ENCODE measurements at regions not wholly inside any gene's neighbourhood (a gene's known extent, or its start where the extent isn't known, plus 50 kb on each side); places are given as distances from the start of the nearest gene placed in this dataset.

DNA sequence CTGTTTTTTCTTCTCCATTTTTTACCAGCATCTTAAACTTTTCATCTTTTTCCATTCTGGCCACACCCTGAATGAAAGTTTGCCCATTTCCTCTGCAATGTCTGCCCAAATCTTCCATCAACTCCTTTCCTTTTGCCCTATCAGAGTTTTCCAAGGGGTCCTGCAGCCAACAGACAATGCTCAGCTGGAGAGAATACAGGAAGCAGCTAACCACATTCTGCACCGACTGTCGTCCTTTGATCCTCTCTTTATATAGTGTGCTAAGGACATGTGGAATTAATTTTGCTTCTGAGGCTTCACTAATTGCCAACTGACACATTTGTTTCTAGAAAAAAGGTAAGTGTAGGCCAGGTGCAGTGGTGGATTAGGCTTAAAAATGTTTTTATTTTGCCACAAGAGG, 50.5 kb upstream of the DLX2 start:
- no peak for DNase-seq

DNA sequence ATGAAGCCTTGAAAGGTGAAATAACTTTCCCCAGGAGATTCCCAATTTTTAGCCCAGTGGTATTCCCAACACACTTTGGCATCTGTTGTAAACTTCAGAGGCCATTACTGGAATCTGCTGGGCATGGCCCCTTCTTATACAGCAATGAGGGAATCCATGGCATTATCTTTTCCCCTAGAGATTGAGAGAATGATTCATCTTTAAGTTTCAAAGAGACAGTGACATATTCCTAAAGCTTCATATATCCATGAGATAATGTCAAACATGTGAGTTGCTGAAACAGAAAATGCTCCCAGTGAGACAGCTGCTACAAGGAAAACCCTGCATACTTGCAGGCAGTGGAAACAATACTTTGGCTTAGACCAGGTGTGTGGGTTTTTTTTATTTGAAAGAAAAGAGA, 51.1 kb upstream of the DLX2 start:
- no peak for DNase-seq

DNA sequence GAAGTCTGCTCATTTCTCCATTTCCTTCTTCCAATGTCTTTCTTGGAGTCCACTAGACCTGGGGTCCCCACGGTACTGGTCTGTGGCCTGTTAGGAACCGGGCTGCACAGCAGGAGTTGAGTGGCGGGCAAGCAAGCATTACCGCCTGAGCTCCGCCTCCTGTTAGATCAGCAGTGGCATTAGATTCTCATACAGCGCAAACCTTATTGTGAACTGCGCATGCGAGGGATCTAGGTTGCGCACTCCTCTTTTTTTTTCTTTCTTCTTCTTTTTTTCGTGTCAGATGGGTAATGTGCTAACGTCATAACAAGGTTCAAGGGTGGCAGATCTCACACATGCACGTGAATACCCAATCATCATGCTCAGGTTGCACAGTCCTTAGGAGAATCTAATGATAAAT, 53.1 kb upstream of the DLX2 start:
- DNase-seq: no peak

DNA sequence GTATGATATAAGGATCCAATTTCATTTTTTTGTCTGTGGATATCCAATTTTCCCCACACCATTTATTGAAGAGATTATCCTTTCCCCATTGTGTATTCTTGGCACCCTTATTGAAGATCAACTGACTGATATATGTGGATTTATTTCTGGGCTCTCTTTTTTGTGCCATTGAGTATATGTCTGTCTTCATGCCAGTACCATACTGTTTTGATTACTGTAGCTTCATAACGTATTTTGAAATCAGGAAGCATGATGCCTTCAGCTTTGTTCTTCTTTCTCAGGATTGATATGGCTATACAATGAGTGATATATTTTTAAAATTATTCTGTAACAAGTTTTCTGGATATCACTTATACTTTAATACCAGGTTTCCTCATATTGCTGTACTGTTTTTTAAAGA, 58.1 kb upstream of the DLX2 start:
- DNase-seq: no peak

DNA sequence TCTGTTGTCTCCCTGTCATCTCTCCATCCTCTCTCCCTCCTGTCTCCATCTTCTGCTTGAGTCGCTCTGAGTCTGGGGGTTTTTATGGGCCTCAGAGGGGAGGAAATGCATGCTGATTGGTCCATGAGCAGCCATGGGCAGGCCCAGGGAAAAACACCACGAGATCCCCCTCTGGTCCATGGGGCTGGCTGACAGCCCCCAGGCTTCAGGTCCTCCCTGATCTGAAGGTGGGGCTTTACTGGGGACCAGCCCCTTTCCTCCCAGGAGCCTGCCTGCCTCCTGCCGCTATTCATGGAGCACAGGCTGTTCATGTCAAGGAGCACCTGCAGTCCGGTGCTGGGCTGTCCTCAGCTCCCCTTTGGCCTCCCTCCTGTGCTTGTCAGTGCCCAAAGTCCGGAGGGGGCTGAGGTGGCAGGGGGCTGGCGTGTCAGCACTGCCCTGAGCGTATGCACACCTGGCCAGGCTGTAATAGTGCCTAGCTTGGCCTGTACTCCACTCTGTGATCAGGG, 59.6 kb upstream of the DLX2 start:
- no peak for DNase-seq

DNA sequence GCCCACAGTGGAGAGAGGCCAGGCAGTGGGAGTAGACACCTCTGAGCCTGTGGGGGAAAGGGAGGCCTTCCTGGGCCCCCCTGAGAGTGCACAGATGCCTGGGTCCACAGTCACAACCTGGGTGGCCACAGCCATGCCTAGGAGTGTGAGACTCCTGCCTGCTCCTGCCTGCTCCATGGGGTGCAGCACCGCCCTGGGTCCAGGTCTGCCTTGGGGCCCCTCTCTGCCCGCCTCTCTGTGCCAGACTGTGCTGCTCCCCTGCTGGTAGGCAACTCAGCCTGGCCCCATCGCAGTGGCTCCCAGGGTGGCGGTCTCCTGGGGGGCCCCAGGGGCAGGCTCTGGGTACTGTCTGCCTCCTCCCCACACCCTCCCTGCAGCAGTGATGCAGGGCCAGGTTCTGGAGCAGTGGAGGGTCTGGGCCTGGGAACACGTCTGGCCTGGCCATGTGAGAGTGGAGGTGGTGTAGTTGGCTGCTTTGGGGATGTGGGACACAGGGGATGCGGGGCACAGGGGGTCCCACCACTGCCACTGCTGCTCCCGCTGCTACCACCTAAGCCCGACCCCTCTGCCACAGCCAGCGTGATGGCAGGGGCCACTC, 60.1 kb upstream of the DLX2 start:
- DNase-seq: no peak

DNA sequence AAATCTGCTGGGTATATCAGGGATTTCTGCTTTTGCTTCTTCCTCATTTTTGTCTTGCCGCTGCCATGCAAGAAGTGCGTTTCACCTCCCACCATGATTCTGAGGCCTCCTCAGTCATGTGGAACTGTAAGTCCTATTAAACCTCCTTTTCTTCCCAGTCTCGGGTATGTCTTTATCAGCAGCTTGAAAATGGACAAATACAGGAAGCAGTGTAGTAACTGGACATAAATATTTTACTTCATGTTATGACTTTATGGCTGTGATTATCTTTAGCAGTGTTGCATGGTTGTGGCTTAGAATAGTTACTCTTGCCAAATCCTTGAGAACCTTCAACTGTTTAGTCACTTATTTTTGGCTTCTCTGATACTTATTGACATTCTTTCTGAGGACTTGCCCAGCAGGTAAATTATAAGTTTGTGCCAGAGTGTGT, 66.2 kb upstream of the DLX2 start:
- DNase-seq: no peak

DNA sequence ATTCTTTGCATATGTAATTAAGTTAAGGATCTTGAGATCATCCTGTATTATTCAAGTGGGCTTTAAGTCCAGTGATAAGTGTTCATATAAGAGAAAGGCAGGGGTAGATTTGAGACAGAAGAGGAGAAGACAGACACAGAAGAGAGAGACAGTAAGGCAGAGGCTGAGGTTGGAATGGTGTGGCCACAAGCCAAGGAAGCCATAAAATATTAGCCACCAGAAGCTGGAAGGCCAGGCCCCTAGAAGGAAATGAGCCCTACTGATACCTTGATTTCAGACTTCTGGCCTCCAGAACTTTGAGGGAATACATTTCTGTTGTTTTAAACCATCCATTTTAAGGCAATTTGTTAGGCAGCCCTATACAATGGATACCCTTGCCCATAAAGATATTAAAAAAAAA, 66.9 kb upstream of the DLX2 start:
- no peak for DNase-seq

DNA sequence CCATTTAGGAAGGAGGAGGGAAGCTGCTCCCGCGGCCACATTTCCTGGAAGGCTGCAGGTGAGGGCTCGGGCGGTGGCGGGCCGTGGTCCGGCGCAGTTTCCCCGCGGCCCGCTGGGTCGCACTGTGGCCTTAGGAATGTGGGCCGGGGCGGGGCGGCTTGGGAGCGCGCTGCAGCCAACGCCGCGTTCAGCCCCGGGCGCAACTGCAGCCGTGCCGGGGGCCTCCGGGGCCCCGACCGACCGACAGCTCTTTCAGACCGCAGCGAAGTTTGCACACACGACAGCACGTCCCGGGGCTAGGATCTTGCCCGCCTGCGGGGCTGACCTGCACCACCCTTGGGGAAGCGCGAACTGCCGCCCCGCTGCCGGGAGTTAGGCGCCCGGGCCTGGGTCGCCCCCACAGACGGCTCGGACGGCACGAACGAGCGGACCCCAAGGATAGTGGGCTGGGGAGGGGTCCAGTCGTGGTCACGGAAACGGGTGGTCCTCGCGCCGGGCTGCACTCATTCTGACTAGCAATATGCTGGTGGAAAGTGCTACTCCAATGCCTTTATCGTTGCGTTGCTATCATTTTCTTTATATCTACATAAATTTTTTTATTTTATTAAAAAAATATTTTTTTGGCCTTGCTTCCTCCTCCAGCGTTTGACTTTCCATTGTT, 69.9 kb upstream of the DLX2 start:
- peak; percentile 55 for DNase-seq

DNA sequence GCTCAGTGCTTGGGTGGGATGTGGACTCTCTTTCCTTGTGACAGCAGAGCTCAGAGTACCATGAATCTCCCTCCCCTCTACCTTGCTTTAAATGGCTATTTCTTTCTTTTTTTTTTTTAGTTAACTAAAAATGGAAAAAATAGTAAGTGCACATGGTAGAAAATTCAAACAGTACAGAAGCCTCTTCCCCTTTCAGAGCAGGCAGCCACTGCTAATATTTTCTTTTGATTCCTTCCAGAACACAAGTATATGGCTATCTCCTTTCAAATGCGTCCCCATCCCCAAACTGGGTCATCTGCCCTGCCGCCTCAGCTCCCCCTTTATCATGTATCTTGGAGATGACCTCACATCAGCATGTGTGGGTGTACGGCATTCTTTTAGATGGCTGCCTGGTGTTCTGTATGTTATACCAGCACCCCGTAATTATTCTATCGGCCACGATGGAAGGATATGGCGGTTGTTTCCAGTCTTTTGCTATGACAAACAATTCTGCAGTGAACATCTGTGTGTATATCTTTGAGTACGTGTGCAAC, 70.5 kb upstream of the DLX2 start:
- DNase-seq: no peak

DNA sequence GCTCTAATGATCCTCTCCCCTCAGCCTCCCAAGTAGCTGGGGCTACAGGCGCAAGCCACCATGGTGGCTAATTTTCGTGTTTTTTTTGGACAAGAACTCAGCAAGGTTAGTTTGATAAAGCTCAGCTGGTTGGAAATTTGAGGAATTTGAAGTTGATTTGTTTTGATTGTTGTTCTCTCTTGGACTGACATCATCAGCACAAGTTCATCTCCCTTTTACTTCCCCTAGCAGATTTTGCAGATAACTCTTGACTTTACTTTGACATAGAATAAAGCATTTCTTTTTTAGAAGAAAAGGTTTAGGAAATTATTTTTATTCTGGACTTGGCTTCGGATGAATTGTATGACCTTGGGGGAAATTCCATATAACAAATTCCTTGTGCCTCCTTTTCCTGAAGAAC, 74.9 kb upstream of the DLX2 start:
- DNase-seq: no peak

DNA sequence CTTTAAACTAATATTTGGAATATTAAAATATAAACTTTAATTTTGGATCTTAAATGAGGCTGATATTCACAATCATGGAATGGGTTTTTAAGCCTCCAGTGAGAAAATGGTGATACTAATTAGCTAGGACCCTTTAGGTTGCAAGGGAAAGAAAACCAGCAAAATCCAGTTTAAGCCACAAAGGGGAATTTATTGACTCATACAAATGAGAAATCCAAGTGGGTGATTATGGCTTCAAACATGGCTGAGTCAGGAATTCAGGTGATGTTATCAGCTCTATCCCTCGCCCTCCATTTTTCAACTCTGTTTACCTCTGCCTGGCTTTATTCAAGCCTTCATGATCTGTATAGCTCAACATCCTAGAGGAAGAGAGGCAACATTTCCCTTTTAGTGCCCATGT, 75.3 kb upstream of the DLX2 start:
- no peak for DNase-seq

DNA sequence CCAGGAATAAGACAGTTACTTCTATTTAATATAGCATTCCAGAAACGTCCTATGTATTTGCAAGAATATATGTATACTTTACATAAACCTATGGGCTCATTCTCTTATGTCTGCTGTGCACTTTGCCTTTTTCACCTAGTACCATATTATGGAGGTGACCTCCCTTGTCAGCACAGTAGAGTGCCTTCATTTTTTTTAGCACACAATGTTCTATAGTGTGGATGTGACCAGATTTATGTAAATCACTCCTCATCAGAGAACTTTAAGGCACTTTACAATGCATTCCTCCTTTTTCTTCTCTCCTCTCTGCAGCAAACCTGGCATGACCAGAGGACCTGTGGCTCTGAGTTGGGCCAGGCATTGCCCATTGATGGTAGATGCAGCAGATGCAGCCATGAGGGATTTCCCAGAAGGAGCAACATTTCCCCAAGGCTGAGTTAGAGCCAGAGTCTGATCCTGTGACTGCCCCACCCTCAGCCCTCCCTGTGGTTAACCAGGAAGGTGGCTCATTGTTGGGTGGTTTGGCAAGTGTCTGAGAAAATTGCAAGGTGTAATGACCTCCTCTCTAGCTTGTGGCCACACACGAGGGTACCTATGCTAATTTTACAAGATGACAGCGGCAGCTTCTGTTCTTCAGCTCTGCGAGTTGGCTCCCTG, 76.5 kb upstream of the DLX2 start:
- DNase-seq: no peak

DNA sequence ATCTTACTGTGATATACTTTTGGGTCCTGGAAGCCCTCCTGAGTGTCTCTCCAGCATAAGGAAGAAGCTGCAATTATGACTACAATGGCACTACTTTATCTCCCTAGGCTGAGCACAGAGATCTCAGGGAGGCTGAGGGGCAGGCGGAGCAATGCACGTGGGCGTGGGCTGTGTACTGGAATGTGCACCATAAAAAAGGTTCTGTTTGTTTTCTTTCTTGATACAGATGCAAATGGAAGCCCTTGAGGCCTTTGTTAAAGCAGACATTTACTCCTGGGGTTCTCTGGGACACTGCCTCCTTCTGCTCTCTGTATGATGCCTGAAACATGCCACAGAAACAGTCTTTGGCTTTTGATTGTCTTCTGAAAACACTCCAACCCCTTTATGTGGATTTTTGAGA, 79.1 kb upstream of the DLX2 start:
- DNase-seq: no peak

DNA sequence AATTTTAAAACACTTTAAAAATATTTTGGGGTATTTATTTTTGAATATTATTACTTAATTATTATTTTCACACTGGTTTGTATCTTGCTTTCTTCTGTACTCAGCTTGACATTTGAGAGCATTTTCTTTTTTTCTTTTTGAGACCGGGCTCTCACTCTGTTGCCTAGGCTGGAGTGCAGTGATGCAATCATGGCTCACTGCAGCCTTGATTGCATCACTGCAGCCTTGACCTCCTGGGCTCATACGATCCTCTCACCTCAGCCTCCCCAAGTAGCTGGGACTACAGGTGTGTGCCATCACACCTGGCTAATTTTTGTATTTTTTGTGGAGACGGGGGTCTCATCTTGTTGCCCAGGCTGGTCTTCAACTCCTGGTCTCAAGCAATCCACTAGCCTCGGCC, 79.9 kb upstream of the DLX2 start:
- no peak for DNase-seq

DNA sequence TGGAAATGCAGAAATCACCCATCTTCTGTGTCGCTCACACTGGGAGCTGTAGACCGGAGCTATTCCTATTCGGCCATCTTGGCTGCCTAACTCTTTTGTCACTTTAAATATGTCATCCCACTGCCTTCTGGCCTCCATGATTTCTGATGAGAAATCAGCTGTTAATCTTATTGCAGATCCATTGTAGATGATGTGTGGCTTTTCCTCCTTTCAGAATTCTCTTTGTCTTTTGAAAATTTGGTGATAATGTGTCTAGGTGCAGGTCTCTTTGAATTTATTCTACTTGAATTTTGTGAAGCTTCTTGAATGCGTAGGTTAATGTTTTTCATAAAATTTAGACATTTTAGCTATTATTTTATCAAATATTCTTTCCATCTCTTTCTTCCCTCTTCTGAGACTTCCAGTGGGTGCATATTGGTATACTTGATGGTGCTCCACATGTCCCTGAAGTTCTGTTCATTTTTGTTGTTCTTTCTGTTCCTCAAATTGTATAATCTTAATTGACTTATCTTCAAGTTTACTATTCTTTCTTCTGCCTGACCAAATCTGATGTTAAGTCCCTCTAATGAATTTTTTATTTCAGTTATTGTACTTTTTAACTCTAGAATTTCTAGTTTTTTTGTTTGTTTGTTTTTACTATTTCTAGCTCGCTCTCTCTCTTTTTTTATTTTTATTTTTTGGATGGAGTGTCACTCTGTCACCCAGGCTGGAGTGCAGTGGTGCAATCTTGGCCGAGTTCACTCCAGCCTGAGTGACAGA, 90.8 kb upstream of the DLX2 start:
- no peak for DNase-seq

DNA sequence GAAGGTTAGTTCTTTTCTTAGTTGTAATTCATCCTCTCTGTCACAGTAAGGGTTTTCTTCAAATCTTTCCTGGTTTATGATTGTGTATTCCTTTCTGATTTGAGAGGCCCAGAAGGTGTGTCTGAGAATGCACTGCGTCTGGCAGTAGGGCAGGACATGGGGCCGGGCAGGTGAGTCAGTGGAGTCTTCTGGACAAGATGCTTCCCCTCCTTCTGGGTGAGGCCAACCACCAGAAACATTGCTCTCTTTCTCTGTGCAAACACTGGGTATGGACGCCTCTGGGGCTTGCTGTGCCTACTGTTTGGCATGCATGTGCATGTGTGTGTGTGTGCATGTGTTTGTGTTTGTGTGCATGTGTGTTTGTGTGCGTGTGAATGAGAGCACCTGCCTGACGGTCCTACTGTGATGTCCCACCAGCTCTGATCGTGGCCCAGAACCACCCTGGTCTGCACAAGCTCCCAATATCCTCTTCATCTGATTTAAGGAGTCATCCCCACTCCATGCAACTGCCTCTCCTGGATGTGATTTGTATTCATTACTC, 93.2 kb upstream of the DLX2 start:
- no peak for DNase-seq

DNA sequence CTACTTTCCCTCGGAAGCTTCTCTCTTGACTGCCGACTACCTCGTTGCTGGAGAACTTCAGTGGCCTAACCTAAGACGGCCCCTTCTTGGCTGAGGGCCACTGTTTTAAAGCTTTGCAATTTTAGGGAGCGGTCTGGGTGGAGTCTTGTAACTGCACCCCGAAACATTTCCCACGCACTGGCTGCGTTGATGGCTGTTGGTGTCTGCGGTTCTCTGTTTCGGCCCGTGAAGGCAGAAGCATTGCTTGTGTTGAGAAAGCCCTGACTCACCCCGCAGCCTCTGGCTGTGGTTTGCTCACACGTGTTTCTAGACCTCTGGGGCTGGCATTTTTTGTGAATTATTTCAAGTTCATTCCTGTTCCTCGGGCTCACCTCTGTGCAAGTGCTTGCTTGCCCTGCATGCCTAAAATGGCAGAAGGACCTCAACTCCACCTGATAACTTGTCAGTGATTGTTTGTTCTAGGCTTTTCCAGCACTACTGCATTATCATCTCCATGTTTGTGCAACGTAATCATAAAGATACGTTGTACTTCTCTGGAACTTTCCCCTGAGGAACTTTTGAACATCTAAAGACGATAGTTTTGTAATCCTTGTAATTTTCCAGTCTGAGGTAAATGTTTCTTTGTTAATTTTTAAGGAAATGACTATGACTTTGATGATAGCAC, 94.2 kb upstream of the DLX2 start:
- DNase-seq: peak; percentile 64

DNA sequence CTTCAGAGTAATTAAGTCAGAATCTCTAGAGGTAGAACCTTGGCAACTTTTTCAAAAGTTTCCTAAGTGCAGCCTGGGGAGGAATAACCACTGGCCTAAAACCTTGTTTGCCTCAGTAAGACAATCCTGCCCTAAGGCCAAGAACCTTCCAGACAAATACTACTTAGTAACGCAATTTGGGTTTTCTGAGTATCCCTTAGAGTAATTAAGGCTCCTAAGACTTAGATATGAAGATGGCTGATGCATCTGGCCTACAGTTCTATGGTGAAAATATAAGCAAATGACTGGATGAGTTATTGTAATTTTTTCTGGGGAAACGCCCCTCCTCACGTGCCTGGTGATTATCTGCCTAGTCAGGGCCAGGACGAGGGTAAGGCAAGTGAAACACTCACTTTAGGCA, 95.7 kb upstream of the DLX2 start:
- DNase-seq: no peak

DNA sequence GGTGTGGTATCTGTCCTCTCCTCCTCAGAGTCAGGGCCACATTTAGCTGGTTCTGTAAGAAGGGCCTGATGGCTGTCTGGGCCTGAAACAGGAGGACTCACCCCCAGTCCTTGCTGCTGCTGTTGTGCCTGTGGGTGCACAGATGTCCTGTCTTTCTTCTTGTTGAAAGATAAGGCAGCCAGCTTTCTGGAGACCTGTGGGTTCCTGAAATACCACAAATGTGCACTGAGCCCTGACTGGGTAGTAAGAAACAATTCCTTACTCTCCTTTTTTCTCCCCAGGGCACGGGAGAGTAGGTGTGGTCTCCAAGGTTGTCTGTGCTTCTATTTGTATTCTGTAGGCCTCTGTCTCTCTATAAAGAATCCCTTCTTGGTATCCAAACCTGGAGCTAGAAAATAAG, 96.2 kb upstream of the DLX2 start:
- no peak for DNase-seq

DNA sequence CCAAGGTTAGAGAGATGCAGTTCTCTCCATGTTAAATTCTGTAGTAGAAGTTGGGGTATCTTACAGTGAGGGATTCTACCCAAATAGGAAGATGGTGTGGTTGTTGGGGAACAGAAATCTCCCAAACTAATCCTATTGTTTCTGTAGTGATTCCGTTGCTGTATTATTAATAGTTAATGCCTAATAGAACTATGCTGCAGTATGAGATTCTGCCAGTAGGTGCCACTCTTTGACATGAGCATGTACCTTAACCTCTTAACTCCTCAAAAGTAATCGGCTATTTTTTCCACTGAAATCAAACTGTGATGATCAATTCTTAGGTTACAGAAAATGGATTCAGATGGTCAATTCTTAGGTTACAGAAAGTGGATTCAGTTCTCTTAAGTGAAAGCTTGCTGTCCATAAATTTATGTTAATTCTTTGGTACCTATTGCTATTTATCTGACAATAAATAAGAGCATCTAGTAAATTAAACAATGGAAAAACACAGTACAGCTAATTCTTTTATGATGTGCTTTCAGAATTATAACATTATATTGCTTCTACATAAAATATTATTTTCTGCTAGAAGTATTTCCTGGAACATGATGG, 97.9 kb upstream of the DLX2 start:
- no peak for DNase-seq

DNA sequence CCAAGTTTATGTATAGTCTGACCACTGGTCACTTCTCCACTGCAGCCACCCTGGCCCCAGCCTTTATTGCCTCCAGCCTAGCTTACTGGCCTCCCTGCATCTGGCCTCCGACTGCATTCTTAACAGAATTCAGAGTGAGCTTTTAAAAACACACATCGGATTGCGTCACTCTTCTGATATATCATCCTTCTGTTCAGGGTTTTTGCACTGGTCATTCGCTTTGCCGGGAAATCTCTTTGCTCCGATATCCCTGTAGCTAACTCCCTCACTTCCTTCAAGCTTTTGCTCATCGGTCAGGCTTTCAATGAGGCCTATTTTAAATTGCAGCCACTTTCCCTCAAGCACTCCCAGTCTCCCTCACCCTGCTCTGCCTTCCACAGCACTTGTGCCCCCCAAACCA, 101.6 kb upstream of the DLX2 start:
- no peak for DNase-seq

Data from CD4-positive, alpha-beta T cell treated with Interferon gamma for 1 hour (primary cell).